ENCODE measurements at regions not wholly inside any gene's neighbourhood (a gene's known extent, or its start where the extent isn't known, plus 50 kb on each side); places are given as distances from the start of the nearest gene placed in this dataset.

DNA sequence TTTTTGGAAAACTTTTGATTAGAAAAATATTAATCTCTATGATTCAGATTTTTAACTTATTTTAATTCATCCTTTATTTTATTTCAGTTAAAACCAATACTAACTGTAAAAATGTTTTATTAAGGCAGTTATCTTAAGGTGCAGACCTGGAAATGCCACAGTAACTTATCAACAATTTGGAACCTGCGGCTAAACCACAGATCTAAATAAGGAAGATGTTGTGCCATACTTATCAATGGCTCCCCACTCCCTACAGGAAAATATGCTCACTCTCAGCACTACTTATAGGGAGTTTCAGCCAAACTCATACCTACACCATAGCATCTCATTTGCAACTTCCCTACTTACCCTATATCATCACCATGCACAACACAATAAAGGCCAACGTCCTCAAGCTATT, 226.9 kb upstream of the KYNU start:
- Histone ChIP-seq H3K4me1 (ENCODE audit: control insufficient read depth, extremely low read depth, insufficient read depth, low read length) (no peaks in the 10 kb centered on the region), H2AFZ (ENCODE audit: low read depth, low read length) (no peak overlapping the region), H3K9me3 (replicated peaks; ENCODE audit: control insufficient read depth, insufficient read depth, low read length) (no peaks in the 10 kb centered on the region), H3K27ac (ENCODE audit: insufficient read depth, low read depth, low read length) (no peak overlapping the region), H3K79me2 (ENCODE audit: control insufficient read depth, insufficient read depth, low read length) (no peaks in the 10 kb centered on the region), H4K20me1 (replicated peaks; ENCODE audit: control insufficient read depth, extremely low read depth, insufficient read depth, low read length) (no peaks in the 10 kb centered on the region), H3K9me1 (replicated peaks; ENCODE audit: control insufficient read depth, extremely low read depth, insufficient read depth, low read length) (no peaks in the 10 kb centered on the region), H3K4me3 (replicated peaks in 1 of 3; ENCODE audit: insufficient read depth in 1 of 3, low read depth in 1 of 3, low read length in 3 of 3) (no peak overlapping the region), H3K27me3 (ENCODE audit: control insufficient read depth in 2 of 2, insufficient read depth in 2 of 2, low read length in 2 of 2) (no peaks in the 10 kb centered on the region), H3K4me2 (ENCODE audit: insufficient read depth, low read length) (no peak overlapping the region), H3K36me3 (ENCODE audit: control insufficient read depth in 2 of 2, extremely low read depth in 1 of 2, insufficient read depth in 2 of 2, low read length in 2 of 2) (no peaks in the 10 kb centered on the region), H3K9ac (replicated peaks; ENCODE audit: extremely low read depth, insufficient read depth, low read length) (no peak overlapping the region)
- TF ChIP-seq, protein P1, sequence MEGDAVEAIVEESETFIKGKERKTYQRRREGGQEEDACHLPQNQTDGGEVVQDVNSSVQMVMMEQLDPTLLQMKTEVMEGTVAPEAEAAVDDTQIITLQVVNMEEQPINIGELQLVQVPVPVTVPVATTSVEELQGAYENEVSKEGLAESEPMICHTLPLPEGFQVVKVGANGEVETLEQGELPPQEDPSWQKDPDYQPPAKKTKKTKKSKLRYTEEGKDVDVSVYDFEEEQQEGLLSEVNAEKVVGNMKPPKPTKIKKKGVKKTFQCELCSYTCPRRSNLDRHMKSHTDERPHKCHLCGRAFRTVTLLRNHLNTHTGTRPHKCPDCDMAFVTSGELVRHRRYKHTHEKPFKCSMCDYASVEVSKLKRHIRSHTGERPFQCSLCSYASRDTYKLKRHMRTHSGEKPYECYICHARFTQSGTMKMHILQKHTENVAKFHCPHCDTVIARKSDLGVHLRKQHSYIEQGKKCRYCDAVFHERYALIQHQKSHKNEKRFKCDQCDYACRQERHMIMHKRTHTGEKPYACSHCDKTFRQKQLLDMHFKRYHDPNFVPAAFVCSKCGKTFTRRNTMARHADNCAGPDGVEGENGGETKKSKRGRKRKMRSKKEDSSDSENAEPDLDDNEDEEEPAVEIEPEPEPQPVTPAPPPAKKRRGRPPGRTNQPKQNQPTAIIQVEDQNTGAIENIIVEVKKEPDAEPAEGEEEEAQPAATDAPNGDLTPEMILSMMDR (IDR thresholded peaks at IDR 0.05; ENCODE audit: extremely low read depth in 1 of 2, insufficient read depth in 1 of 2, low read depth in 1 of 2, low read length in 2 of 2): no peak
- DNase-seq (ENCODE audit: low read depth, low spot score): no peak
- intact Hi-C loops (cut with micrococcal nuclease) (no loop called here), dilution Hi-C loops (cut with MboI; ENCODE audit: extremely low pct_ligation_motif_present, low sequenced_read_pairs) (no loop called here)
- ChIA-PET POLR2A (no interaction called here), CTCF (no interaction called here)
- no TSS peak for BruUV-seq (replicated peaks)
- no peak for FAIRE-seq

DNA sequence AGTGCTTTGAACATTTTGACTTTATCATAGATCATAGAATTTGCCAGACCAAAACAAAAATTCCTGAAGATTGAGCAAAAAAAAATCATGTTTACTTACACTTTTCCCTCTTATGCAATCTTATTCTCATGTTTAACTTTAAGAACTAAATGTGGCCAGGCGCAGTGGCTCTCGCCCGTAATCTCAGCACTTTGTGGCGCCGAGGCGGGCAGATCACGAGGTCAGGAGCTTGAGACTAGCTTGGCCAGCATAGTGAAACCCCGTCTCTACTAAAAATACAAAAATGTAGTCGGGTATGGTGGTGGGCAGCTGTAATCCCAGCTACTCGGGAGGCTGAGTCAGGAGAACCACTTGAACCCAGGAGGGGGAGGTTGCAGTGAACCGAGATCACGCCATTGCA, 227.9 kb upstream of the KYNU start:
- Histone ChIP-seq H4K20me1 (replicated peaks; ENCODE audit: control insufficient read depth, extremely low read depth, insufficient read depth, low read length) (no peaks in the 10 kb centered on the region), H2AFZ (ENCODE audit: low read depth, low read length) (no peak overlapping the region), H3K79me2 (ENCODE audit: control insufficient read depth, insufficient read depth, low read length) (no peaks in the 10 kb centered on the region), H3K27me3 (ENCODE audit: control insufficient read depth in 2 of 2, insufficient read depth in 2 of 2, low read length in 2 of 2) (no peaks in the 10 kb centered on the region), H3K4me2 (ENCODE audit: insufficient read depth, low read length) (no peak overlapping the region), H3K9ac (replicated peaks; ENCODE audit: extremely low read depth, insufficient read depth, low read length) (no peak overlapping the region), H3K27ac (ENCODE audit: insufficient read depth, low read depth, low read length) (no peak overlapping the region), H3K9me1 (replicated peaks; ENCODE audit: control insufficient read depth, extremely low read depth, insufficient read depth, low read length) (no peaks in the 10 kb centered on the region), H3K4me3 (replicated peaks in 1 of 3; ENCODE audit: insufficient read depth in 1 of 3, low read depth in 1 of 3, low read length in 3 of 3) (no peak overlapping the region), H3K9me3 (replicated peaks; ENCODE audit: control insufficient read depth, insufficient read depth, low read length) (no peaks in the 10 kb centered on the region), H3K36me3 (ENCODE audit: control insufficient read depth in 2 of 2, extremely low read depth in 1 of 2, insufficient read depth in 2 of 2, low read length in 2 of 2) (no peaks in the 10 kb centered on the region), H3K4me1 (ENCODE audit: control insufficient read depth, extremely low read depth, insufficient read depth, low read length) (no peaks in the 10 kb centered on the region)
- dilution Hi-C loops (cut with MboI; ENCODE audit: extremely low pct_ligation_motif_present, low sequenced_read_pairs) (no loop called here), intact Hi-C loops (cut with micrococcal nuclease) (no loop called here)
- BruUV-seq (replicated peaks): no TSS peak
- ChIA-PET POLR2A (no interaction called here), CTCF (no interaction called here)
- FAIRE-seq: no peak
- no peak for DNase-seq (ENCODE audit: low read depth, low spot score)
- TF ChIP-seq EZH2 (IDR thresholded peaks at IDR 0.05; ENCODE audit: borderline replicate concordance, low read depth, low read length, severe bottlenecking) (no peak), GATA2 (IDR thresholded peaks at IDR 0.05; ENCODE audit: insufficient read depth, insufficient read length, low read depth, low read length) (no peak), POLR2AphosphoS5 (IDR thresholded peaks at IDR 0.05; ENCODE audit: insufficient read depth, low read depth, low read length) (no peak), JUN (IDR thresholded peaks at IDR 0.05; ENCODE audit: borderline replicate concordance, insufficient read depth, insufficient read length, low read depth) (no peak), MYC (IDR thresholded peaks at IDR 0.05; ENCODE audit: low read depth, low read length) (no peak), FOS (IDR thresholded peaks at IDR 0.05; ENCODE audit: borderline replicate concordance, insufficient read depth, low read length) (no peak), POLR2A (IDR thresholded peaks at IDR 0.05; ENCODE audit: low read depth, low read length) (no peak)
- TF ChIP-seq, protein P1 (IDR thresholded peaks at IDR 0.05; ENCODE audit: extremely low read depth in 1 of 2, insufficient read depth in 1 of 2, low read depth in 1 of 2, low read length in 2 of 2): no peak
- TF ChIP-seq, protein P2, sequence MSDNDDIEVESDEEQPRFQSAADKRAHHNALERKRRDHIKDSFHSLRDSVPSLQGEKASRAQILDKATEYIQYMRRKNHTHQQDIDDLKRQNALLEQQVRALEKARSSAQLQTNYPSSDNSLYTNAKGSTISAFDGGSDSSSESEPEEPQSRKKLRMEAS (IDR thresholded peaks at IDR 0.05; ENCODE audit: insufficient read depth, insufficient read length): no peak

All from endothelial cell of umbilical vein (primary cell).